Right kidney (tissue), 1 donor: ENCODE measurements at regions not wholly inside any gene's neighbourhood (a gene's known extent, or its start where the extent isn't known, plus 50 kb on each side); places are given as distances from the start of the nearest gene placed in this dataset.
"Not testable (repeated sequence)": the region's sequence is repeated elsewhere in the genome, so short reads cannot be mapped to it uniquely, and the experiment has no call there.

Source experiments
- DNase-seq: peaks from one replicate; pipeline ENCODE4 v3.0.0-alpha.2; 2016

DNA sequence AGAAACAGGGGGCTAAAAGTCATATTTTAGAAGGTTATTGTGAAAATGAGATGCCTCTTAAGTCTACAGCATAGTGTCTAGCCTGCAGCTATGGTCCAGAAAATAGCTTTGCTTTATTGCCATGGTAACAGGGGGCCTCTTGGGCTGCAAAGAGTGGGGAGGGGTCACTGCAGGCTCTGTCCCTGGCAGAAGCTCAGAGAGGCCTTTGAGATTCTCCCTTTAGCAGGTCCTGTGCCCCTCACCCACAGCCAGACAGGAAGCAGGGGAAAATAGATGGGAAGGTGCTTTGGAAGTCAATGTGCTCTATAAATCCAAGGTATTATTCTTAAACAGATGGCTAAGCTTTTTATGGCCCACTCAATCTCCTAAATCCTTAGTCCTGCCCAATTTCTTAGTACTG is 1021.3 kb upstream of the GYPC start:
- DNase-seq: no peak

DNA sequence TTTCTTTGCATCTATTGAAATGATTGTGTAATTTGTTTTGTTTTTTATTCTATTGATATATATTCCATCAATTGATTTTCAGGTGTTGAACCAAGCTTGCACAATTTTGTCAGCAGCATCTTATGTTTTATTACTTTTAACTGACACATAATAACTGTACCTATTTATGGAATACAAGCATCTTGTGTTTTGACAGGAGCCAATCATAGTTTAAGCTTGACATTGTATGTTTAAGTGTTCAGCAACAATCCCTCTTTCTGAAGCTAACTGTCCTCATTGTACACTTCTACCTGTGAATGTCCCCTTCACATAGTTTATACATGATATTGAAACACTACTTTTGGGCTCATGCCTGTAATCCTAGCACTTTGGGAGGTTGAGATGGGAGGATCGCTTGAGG is 1017.6 kb upstream of the GYPC start:
- DNase-seq: no peak

DNA sequence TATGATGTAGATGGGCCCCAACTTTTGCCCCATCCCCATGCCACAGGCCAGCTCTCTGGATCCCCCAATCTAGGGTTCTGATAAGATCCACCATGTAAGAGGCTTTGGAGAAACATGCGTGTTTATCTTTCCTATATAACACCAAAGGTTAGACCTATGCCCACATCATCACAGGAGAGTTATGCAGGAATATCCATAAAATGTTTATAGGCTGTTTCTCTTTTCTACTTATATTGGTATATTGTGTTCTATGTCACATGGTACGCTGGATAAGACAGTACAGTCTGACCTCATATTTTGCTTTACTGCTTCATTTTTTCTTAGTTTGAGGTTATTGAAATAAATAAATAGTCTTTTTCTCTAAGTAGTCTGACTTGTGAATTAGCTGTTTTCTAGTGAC is 1013.9 kb upstream of the GYPC start:
- no peak for DNase-seq

DNA sequence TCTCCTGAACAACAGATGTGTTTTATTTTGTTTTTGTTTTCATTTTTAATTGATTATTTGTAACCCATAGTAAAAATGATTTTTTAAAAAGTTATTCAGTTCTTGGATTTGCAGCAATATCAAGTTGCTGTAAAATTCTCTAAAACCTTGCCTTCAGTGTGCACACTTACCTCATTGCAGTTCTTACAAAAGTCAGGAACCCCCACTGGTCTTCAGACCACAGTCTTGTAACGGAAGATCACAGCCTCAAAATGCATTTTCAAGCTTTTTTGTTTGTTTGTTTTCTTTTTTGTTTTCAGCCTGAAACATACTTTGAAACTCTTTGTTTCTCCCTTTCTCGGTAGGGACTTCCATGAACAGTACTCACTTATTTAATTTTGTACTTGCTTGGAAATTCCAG is 1012.8 kb upstream of the GYPC start:
- DNase-seq: no peak

DNA sequence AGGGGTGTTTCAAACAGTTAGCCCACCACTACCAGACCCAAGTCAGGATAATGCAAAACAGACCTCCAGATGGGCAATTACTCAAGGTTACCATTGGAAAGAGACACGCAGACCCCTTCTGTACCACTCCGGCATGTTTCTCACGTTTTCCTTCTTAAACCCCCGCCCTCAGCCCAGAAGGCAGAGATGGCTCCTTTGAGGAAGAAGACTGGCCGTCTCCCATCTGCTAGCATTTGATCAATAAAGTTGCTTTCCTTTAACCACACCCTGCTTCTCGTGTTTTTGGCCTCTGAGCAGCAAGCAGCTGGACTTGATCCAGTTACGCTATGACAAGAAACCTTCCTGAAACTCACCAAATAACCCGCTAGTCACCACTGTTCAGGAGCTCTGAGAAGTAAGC is 1012.4 kb upstream of the GYPC start:
- DNase-seq: no peak

DNA sequence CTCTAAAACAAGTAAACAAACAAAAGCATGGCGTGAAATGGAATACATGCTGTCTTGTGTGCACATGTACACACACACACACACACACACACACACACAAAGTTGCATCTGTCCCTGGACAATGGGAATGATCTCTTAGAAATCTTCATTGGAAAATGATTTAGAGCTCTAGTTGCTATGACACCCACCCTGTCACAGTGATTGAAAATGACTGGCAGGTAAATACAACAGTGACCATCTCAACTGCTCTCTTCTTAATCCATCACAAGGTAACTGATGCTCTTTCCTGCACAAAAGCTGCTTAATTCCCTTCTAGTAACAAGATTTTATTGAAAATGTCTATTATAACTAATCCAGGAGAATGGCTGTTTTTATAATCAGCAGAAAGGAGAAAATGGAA is 1011.7 kb upstream of the GYPC start:
- no peak for DNase-seq

DNA sequence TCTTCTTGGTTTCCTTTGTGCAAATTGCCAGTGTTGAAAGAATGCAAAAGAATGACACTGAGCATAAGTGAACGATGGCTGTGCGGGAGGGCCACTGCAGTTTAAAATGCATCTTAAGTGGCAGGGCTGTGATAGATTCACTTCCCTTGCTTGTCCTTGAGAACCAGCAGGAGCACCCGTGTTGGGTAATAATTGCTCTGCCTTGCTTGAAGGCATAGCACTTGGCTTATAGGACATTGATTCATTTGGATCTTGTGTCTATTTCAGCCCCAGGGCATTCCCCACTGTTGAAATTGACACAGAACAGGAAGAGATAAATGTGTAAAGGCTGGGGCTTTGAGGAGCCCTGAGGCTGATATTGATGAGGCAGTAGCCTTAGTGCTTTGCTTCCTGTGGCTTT is 1003.7 kb upstream of the GYPC start:
- no peak for DNase-seq

DNA sequence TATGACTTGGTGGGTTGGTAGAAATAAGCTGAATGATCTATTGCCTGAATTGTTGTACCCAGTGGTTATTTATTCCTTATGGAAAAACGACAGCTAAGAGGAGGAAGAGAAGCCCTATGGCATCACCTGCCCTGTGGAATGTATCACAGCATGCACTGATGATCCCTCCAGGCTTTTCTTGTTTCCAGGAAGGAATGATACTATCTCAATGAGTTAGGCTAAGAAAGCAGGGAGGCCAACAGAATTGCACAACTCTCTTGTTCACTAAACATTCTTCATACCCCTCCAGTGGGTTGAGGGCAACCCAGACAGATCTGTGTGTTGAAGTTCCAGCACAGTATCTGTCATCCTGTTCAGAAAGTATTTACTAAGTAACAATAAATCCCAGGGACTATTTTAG is 1001.7 kb upstream of the GYPC start:
- DNase-seq: no peak

DNA sequence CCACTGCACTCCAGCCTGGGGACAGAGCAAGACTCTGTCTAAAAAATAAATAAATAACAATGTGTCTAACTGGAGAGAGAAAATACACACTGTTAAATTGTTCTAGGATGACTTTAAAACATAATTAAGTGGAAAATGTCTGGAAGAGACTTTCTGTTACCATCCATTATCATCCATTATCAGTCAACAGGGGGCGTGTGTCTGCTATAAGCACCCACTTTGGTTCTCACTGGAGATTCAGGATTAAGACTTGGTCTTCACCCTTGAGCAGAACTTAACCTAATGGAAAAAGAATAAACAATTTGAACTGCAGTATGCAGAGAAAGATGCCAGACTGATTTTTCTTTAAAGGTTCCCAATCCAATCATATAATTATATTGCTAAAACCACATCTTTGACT is 999.8 kb upstream of the GYPC start:
- no peak for DNase-seq

DNA sequence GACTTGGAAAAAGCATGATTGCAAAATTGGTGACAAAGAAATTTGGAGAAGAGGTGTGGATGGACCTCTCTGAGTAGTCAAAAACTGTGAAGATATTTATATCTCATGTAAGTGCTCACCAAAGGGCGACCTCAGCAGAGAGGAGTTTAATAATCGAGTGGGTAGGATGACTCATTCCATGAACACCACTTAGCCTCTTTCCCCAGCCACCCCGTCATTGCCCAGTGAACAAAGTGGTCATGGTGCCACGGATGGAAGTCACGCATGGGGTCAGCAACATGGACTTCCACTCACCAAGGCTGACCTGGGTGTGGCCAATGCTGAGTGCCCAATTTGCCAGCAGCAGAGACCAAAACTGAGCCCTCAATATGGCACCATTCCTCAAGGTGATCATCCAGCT is 997.4 kb upstream of the GYPC start:
- DNase-seq: no peak

DNA sequence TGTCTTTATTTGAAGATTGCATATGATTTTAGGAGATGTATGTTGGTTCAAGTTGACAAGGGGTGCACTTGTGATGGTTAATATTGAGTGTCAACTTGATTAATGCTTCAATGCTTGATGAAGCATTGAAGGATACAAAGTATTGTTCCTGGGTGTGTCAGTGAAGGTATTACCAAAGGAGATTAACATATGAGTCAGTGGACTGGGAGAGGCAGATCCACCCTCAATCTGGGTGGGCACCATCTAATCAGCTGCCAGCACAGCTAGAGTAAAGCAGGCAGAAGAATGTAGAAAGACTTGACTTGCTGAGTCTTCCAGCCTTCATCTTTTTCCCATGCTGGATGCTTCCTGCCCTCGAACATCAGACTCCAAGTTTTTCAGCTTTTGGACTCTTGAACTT is 995.6 kb upstream of the GYPC start:
- not testable (repeated sequence) for DNase-seq

DNA sequence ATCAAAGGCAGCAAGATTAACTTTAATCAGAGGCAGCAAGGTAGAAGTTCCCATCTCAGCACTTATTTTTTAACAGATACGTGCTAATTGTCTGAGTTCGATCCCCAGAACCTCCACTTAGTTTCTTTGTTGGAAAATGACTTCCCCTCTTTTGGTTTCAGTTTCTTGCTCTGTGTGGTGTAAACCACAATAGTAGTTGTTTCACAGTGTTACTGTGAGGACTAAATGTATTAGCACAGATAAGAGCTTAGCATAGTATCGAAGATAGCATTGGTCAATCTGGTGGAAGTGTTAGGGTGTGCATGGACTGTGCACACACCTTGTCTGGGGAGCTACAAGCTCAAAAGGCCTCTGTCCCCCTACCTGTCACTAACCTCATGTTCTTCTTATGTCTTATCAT is 988.3 kb upstream of the GYPC start:
- no peak for DNase-seq

DNA sequence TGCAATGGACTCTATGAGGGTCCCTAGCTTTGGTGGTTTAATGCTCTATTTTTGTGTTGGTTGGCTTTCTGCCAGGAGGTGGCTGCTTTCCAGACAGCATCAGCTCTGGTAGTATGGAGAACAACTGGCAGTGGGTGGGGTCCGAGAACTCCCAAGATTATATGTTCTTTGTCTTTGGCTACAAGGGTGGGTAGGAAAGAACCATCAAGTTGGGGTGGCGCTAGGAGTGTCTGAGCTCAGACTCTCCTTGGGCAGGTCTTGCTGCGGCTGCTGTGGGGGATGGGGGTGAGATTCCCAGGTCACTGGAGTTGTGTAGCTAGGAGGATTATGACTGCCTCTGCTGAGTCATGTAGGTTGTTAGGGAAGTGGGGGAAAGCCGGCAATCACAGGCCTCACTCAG is 976.1 kb upstream of the GYPC start:
- DNase-seq: no peak

DNA sequence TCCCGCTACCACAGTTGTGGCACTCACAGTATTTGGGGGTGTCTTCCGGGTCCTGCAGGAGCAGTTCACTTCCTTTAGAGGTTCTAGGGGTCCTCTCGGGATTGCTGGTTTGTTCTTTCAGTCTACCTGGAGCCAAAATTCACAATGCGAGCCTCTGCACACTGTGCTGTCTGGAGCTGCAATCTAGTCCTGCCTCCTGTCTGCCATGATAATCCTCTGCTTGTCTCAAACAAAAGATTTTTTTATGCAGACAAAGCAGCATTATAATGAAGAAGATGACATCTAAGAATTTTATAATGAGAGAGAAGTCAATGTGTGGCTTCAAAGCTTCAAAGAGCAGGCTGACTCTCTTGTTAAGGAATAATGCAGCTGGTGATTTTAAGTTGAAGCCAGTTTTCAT is 975.1 kb upstream of the GYPC start:
- no peak for DNase-seq

DNA sequence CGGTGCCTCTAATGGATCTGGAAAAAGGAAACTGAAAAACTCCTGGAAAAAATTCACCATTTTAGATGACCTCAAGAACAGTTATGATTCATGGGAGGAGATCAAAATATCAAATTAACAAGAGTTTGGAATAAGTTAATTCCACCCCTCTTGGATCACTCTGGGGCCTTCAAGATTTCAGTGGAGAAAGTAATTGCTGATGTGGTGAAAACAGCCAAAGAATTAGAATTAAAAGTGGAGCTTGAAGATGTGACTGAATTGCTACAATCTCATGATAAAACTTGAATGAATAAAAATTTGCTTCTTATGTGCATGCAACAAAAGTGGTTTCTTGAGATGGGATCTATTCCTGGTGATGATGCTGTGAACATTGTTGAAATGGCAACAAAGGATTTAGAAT is 974.4 kb upstream of the GYPC start:
- DNase-seq: no peak

DNA sequence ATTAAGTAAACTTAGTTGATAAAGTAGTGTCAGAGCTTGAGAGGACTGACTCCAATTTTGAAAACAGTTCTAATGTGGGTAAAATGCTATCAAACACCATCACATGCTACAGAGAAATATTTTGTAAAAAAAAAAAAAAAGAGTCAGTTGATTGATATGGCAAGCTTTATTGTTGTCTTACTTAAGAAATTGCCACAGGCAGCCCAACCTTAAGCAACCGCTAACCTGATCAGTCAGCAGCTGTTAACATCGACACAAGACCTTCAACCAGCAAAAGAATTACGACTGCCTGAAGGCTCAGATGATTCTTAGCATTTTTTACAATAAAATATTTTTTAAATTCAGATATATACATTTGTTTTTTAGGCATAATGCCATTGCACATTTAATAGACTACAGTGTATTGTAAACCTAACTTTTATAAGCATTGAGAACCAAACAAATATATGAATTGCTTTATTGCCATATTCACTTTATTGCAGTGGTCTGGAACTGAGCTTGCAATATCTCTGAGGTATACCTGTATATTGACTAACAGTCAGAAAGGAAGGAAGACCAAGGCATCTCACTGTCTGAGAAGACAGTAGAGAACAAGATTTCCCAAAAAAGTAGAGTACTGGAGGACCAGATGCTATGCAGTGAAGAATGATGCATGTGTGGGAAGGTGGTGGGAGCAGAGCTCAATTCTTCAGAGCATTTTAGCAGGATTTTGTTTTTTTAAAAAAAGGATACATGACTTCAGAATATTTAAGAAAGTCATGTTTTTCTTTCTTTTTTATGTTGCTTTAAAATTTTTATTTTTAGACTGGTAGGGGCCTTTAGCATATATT is 973.8 kb upstream of the GYPC start:
- DNase-seq: no peak

DNA sequence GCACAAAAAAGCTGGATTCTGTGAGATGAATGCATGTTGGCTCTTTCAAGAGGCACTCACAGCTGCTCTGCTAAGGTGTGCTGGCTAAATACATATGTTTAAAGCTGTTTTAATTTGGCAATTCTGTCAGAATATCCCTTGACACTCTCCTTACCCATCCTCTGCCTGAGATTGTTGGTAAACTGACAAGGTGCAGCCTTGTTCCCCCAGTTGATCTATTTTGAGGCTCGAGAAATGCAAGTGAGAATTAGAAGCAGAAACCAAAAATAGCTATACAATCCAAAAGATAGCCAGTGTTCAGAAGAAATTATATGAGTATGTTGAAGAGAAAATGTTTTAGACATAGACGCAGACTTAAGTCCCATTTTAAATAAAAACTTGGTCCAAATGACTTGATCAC is 971.7 kb upstream of the GYPC start:
- DNase-seq: no peak

DNA sequence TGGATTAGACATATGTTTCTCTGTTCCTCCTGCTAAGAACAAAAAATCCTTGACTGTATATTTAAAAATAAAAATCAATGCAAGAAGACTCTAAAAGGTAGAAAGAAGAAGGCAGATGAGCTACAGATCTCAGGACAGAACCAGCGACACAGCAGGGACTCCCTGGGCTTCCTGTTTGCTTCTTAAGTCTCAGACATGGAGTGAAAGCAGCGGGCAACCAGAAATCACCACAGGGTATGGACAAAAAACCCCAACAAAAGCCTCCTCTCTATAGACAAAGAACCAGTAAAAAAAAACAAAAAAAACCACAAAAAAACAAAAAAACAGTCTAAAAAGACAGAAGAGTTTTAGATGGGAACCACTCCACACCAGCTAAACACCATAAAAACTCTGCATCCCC is 971.0 kb upstream of the GYPC start:
- DNase-seq: no peak

DNA sequence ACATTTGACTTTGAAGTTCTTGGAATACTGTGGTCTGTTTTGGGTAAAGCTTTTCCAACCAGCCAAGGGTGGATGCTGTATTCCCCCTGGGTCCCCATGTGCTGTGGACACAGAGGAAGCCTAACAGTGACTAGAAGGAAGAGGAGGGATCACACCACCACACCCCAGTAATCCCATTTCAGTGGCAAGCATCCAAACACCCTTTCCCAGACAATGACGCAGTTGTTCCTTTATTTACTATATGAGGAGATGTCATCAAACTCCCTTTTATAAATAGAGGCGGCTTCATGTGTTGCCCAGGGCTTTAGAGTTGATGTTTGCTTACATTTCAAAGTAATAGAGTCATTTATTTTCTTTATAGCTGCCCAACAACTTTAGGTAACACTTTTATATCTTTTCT is 959.4 kb upstream of the GYPC start:
- no peak for DNase-seq

DNA sequence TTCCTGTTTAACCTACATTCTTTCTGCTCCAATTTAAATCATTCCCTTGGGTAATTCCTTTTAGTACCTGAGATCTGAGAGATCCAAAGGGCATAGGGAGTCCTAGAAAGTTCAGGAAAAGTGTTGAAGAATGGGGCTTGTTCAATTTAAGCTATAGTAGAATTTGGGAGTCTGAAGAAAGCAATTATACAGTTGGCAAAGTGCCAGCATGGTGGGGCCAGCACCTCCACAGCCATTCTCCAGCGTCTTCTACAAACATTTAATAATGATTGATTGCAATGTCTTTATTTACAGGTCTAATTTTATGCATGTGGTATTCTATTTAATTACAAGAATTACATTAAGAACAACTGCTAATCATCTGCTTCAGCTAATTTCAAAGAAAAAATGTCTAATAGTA is 957.7 kb upstream of the GYPC start:
- DNase-seq: no peak

DNA sequence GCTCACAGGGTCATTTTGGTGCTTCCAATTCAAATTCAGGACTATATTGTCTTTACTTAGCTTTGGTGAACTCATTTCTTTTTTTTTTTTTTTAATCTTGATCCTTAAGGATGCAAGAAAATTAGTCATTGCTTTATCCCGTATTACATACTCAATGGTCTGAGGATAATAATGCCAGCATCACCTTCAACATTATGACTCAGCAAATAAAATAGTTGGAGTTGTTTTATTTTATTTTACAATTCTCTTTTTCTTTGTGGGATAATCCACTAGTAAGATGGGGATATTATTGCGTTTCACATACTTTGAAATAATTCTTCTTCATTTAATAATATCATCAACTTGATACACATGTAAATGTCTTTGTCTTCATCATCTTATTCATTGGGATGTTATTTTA is 954.9 kb upstream of the GYPC start:
- DNase-seq: no peak

DNA sequence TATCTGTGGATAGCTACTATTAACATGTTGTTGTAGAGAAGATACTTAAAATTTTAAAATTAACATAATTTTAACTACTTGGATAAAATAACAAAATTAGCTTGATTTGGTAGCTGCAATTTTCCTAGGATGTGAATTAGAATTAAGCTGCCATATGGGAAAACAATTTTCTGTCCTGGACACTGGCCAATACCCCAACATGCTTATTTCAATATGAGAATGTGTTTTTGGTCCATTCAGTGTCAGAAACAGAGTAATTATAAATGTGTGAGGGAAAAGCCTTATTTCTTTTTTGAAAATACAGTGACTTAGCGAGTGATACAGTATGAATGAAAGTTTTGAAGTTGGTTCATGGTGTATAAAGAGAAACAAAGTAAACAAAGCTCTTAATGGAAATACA is 948.3 kb upstream of the GYPC start:
- no peak for DNase-seq

DNA sequence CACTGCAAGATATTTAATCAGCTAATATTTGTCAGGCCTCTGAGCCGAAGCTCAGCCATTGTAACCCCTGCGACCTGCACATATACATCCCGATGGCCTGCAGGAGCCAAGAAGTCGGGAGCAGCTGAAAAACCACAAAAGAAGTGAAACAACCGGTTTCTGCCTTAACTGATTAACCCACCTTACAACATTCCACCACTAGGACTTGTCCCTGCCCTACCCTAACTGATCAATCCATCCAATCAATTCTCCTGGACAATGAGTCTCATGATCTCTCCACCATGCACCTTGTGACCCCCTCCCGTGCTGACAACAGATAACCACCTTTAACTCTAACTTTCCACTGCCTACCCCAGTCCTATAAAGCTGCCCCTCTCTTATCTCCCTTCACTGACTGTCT is 945.4 kb upstream of the GYPC start:
- no peak for DNase-seq

DNA sequence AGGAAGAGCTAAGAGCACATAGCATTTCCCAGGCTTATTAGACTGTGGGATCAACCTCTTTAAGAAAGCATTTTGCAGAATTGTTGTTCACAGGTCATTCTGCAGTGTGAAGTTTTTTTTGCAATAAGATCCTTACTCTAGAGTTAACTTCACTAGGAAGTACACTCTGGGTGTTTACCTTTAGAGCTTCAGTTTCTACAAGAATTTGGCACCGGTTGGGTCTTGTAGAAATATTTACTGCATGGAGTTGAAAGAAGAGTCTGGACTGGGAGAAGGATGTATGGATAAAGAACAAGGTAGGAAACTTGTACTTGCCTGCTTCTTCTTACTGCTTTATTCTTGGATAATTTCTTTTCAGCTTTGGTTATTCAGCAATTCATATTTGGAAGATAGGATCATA is 944.9 kb upstream of the GYPC start:
- no peak for DNase-seq

DNA sequence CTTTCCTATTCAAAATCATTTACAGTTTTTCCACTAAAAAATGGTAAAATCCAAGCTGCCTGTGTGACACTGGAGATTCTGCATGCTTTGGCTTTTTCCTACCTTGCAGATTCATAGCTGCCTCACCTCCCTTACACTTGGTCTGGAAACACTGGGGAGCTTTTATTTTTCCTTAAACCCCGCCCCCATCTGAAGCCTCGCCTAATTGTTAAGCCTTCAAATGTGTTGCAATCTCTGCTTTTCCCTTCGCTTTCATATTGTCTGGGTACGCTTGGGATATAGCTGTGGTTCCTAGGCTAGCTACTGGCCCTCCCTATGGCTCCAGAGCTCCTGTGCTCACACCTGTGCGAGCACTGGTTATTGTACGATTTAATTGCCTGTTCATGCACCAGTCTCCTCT is 942.4 kb upstream of the GYPC start:
- no peak for DNase-seq
